GM23338 (cell line): ENCODE measurements at regions not wholly inside any gene's neighbourhood (a gene's known extent, or its start where the extent isn't known, plus 50 kb on each side); places are given as distances from the start of the nearest gene placed in this dataset.

ENCODE experiments used
- ATAC-seq: fragments of 200-7000 bp; cut with Tn5 transposase; 3 replicates; pipeline ENCODE4 v1.9.1; 2020
- DNase-seq: peaks from one replicate; pipeline ENCODE4 v3.0.0-alpha.2; 2015; ENCODE audit warnings: low spot score
- H2AFZ ChIP-seq: fragments of 200-600 bp; sonication (generic); 2 replicates; pipeline ENCODE4 v1.8.0; 2016; ENCODE audit warnings: antibody characterized with exemption, mild to moderate bottlenecking, moderate library complexity
- H3F3A ChIP-seq: fragments of 200-600 bp; sonication (generic); replicated peaks from 2 replicates; pipeline ENCODE4 v1.8.0; 2017; ENCODE audit warnings: antibody characterized with exemption, mixed run types, low read depth
- H3K27ac ChIP-seq: fragments of 200-600 bp; sonication (generic); 2 replicates; pipeline ENCODE4 v1.6.1; 2016; ENCODE audit warnings: low read depth
- H3K27me3 ChIP-seq: fragments of 200-600 bp; sonication (generic); 2 replicates; pipeline ENCODE4 v1.8.0; 2016; ENCODE audit warnings: mild to moderate bottlenecking, mixed run types, moderate library complexity; ENCODE audit not compliant: insufficient read depth
- H3K36me3 ChIP-seq: fragments of 200-600 bp; sonication (generic); 2 replicates; pipeline ENCODE4 v1.8.0; 2016; ENCODE audit warnings: mild to moderate bottlenecking; ENCODE audit not compliant: insufficient read depth
- H3K4me1 ChIP-seq: fragments of 200-600 bp; sonication (generic); 2 replicates; pipeline ENCODE4 v1.8.0; 2016; ENCODE audit warnings: mild to moderate bottlenecking, moderate library complexity; ENCODE audit not compliant: insufficient read depth
- H3K4me2 ChIP-seq: fragments of 200-600 bp; sonication (generic); 2 replicates; pipeline ENCODE4 v1.7.1; 2017; ENCODE audit warnings: mixed run types
- H3K4me3 ChIP-seq: fragments of 200-600 bp; sonication (generic); 2 replicates; pipeline ENCODE4 v1.6.1; 2016; ENCODE audit warnings: mixed run types
- H3K79me2 ChIP-seq: fragments of 200-600 bp; sonication (generic); replicated peaks from 2 replicates; pipeline ENCODE4 v1.8.0; 2017; ENCODE audit warnings: mild to moderate bottlenecking; ENCODE audit not compliant: insufficient read depth
- H3K9me2 ChIP-seq: fragments of 200-600 bp; sonication (generic); 2 replicates; pipeline ENCODE4 v1.8.0; 2017; ENCODE audit not compliant: insufficient read depth
- H4K20me1 ChIP-seq: fragments of 200-600 bp; sonication (generic); replicated peaks from 2 replicates; pipeline ENCODE4 v1.8.0; 2017; ENCODE audit warnings: mild to moderate bottlenecking; ENCODE audit not compliant: insufficient read depth
- H3K27ac Mint-ChIP-seq: 2 replicates; pipeline ENCODE4 v1.8.0; 2020; ENCODE audit warnings: inconsistent platforms, mild to moderate bottlenecking, moderate library complexity, mixed read lengths
- H3K27me3 Mint-ChIP-seq: 3 replicates; pipeline ENCODE4 v1.8.0; 2022; ENCODE audit warnings: low read depth, mild to moderate bottlenecking, moderate library complexity, mixed read lengths, inconsistent platforms; ENCODE audit not compliant: insufficient read depth, poor library complexity
- H3K36me3 Mint-ChIP-seq: 3 replicates; pipeline ENCODE4 v1.8.0; 2021; ENCODE audit warnings: low read depth, mild to moderate bottlenecking, inconsistent platforms, moderate library complexity, mixed read lengths
- H3K4me1 Mint-ChIP-seq: 3 replicates; pipeline ENCODE4 v1.8.0; 2020; ENCODE audit warnings: mild to moderate bottlenecking, inconsistent platforms, mixed read lengths
- H3K4me3 Mint-ChIP-seq: 3 replicates; pipeline ENCODE4 v1.8.0; 2021; ENCODE audit warnings: moderate library complexity, mild to moderate bottlenecking, inconsistent platforms, mixed read lengths
- H3K9me3 Mint-ChIP-seq: 3 replicates; pipeline ENCODE4 v1.8.0; 2020; ENCODE audit warnings: moderate library complexity, mild to moderate bottlenecking, inconsistent platforms, mixed read lengths
- CTCF ChIP-seq, 2 experiments: fragments of 200-600 bp in 1 of 2; sonication (generic) in 1 of 2; conservative IDR thresholded peaks; 2 replicates each; pipeline versions ENCODE4 v1.5.1 to v1.6.1; 2016 to 2017; ENCODE audit warnings: antibody characterized with exemption in 2 of 2, low read depth in 2 of 2, mild to moderate bottlenecking in 2 of 2, moderate library complexity in 1 of 2
- ETS1 ChIP-seq: IDR thresholded peaks from 2 replicates; pipeline ENCODE4 v1.6.1; 2016; ENCODE audit warnings: antibody characterized with exemption
- EZH2phosphoT487 ChIP-seq: fragments of 200-600 bp; sonication (generic); IDR thresholded peaks from one replicate; pipeline ENCODE4 v1.8.1; 2018; ENCODE audit warnings: antibody characterized with exemption; ENCODE audit not compliant: unreplicated experiment
- NANOG ChIP-seq: IDR thresholded peaks from 2 replicates; pipeline ENCODE4 v1.6.1; 2016; ENCODE audit warnings: antibody characterized with exemption, borderline replicate concordance
- POLR2AphosphoS5 ChIP-seq: IDR thresholded peaks from 2 replicates; pipeline ENCODE4 v1.6.1; 2016; ENCODE audit warnings: antibody characterized with exemption, low read depth
- REST ChIP-seq: IDR thresholded peaks from one replicate; pipeline ENCODE4 v1.6.1; 2018; ENCODE audit warnings: antibody characterized with exemption; ENCODE audit not compliant: unreplicated experiment
- ZNF114 ChIP-seq: fragments of 250-450 bp; sonication (Bioruptor Pico); IDR thresholded peaks from 2 replicates; pipeline ENCODE4 v1.5.0; 2020; ENCODE audit warnings: mild to moderate bottlenecking, moderate library complexity

GRCh38 chr12:89846473-89847055, 137.9 kb upstream of the ATP2B1 start (continued):
- no peak for TF ChIP-seq ETS1
- no peak for TF ChIP-seq CTCF (conservative IDR thresholded peaks at IDR 0.05; ENCODE audit: low read depth in 2 of 2)
- TF ChIP-seq EZH2phosphoT487: no peak
- TF ChIP-seq ZNF114 (CRISPR knock-in tag): no peak
- no peak for TF ChIP-seq REST
- TF ChIP-seq NANOG: no peak
- TF ChIP-seq POLR2AphosphoS5: no peak

GRCh38 chr12:89845767-89846166, 137.1 kb upstream of the ATP2B1 start:
- no peaks in the 10 kb centered on the region for H3K4me1 ChIP-seq
- H3K4me1 Mint-ChIP-seq: no peaks in the 10 kb centered on the region
- no peaks in the 10 kb centered on the region for H3K36me3 ChIP-seq
- DNase-seq (no peak), ATAC-seq (no peak)
- H3K27me3 ChIP-seq: no peaks in the 10 kb centered on the region
- no peak overlapping the region for H3K27ac ChIP-seq
- no peaks in the 10 kb centered on the region for H3K79me2 ChIP-seq
- no peaks in the 10 kb centered on the region for H4K20me1 ChIP-seq
- no peak overlapping the region for H3K27ac Mint-ChIP-seq
- no peaks in the 10 kb centered on the region for H3F3A ChIP-seq
- no peak for TF ChIP-seq REST
- TF ChIP-seq EZH2phosphoT487: no peak
- no peak overlapping the region for H3K4me2 ChIP-seq
- no peak overlapping the region for H2AFZ ChIP-seq
- H3K4me3 Mint-ChIP-seq: no peak overlapping the region
- no peaks in the 10 kb centered on the region for H3K9me2 ChIP-seq
- no peaks in the 10 kb centered on the region for H3K27me3 Mint-ChIP-seq
- no peak overlapping the region for H3K4me3 ChIP-seq
- H3K36me3 Mint-ChIP-seq: no peaks in the 10 kb centered on the region
- H3K9me3 Mint-ChIP-seq: no peaks in the 10 kb centered on the region
